GM18868 (cell line): ENCODE measurements at regions not wholly inside any gene's neighbourhood (a gene's known extent, or its start where the extent isn't known, plus 50 kb on each side); places are given as distances from the start of the nearest gene placed in this dataset.

Experiments used
- ATAC-seq: cut with Tn5 transposase; IDR thresholded peaks from one replicate; pipeline ENCODE4 v1.9.1; 2021; ENCODE audit warnings: mild to moderate bottlenecking, moderate library complexity; ENCODE audit not compliant: unreplicated experiment

GRCh38 chr15:45941367-45941766, 306.5 kb downstream of the SQOR start:
- no peak for ATAC-seq

DNA sequence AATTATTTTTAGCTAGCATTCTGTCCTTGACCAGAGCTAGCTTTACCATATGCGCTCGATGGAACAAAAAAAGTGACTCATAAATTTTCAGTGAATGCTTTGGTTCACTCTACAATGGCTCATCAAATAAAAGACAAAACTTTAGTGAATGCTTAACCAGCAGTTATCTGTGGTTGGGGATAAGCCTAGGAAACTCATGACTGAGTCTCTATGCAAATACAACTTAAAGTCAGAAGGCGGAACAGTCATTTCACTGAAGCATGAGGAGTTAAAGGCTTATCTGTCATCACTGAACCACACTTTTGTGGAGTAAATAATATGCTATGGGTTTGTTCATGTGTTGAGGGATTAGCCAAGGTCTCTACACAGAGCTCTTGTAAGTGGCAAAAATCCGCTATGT, 308.4 kb downstream of the SQOR start:
- ATAC-seq: no peak

DNA sequence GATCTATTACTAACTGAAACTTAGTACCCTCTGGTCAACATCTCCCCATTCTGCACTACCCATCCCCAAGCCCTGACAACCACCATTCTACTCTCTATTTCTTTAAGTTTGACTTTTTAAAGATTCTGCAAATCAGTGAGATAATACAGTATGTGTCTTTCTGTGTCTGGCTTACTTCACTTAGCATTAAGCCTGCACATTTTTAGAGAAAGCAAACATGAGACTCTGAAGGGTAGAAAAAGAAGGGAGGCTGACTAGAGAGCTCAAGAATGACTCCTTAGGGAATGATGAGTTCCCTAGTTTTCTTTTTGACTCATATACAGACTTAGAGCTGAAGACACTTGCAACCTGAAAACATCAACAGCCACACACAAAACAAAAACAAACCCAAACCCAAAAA, 311.3 kb downstream of the SQOR start:
- no peak for ATAC-seq

GRCh38 chr15:45948181-45948621, 313.4 kb downstream of the SQOR start:
- ATAC-seq: no peak

DNA sequence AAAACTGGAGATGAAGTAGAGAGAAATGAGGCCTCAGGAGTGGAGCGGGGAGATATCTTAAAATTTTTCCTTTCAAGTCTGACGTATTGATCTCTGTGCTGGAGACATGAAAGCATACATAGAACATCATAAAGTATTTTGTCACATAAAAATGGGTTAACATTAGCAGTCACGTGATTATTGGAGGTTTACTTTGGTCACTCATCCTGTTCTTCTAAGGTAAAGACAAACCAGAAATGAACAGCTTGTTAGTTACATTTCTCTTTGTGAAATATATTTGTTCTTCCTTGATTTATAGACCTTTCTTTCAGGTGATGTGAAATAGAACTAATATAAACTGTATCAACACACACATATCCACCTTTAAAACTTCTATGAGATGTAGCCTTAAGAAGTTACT, 324.1 kb downstream of the SQOR start:
- no peak for ATAC-seq

DNA sequence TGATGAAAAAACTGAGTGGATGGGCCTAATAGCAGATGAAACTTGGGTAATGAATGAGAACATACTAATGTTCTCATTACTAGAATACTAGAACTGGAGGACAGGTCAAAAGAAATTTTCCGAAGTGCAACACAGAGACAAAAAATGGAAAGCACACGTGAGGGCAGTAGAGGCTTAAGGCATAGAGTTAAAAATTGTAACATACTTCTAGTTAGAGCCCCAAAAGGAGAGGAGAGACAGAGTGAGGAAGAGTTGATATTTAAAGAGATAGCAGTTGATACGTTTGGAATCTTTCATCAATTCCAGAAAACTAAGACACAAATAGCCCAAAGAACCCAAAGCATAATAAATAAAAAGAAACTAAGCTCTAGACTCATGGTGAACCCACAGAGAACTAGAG, 327.9 kb downstream of the SQOR start:
- no peak for ATAC-seq

DNA sequence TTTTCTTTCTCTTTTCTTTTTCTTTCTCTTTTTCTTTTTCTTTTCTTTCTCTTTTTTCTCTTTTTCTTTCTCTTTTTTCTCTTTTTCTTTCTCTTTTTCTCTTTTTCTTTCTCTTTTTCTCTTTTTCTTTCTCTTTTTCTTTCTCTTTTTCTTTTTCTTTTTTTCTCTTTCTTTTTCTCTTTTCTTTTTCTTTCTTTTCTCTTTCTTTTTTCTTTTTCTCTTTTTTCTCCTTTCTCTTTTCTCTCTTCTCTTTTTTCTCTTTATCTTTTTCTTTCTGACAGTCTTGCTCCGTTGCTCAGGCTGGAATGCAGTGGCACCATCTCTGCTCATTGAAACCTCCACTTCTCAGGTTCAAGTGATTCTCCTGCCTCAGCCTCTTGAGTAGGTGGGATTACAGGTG, 335.7 kb downstream of the SQOR start:
- no peak for ATAC-seq

DNA sequence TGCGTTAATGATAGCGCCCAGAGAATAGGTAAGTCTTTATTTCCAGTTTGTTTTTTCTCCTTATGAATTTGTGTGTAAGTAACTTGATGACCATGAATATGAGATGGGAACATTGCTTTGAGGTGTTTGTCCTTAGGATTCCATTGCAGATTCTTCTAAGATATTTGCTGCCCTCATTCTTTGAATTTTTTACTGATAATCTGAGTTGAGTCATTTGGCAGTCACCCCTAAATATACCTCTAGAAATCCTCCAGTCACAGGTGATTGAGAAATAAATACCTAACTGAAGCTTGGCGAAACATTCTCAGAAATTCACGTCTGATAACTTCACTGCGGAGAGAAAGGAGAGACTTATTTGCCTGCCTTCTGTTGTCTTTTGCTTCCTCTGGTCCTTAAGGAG, 345.5 kb downstream of the SQOR start:
- ATAC-seq: no peak

DNA sequence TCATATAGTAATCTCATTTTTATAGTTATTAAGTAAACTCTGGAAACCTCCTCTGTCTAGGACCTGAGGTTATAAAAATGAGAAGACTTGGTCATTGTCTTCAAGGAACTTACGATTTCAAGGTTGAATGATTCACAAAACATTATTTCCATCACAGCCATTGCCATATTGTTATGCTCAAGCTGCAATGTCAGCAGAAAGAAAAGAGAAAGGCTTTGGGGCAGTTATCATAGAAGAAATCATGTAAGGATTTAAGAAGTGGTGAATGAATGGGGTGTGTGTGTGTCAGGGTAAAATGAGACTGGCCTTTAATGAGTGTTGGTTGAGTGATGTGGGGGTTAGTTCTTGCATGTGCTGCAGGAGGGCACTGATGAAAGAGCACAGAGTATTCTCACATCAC, 346.8 kb downstream of the SQOR start:
- ATAC-seq: no peak

- no peak for ATAC-seq
These were observed 357.0 kb downstream of the SQOR start for GRCh38 chr15:45991863-45992262.

GRCh38 chr15:45993072-45993471, 358.2 kb downstream of the SQOR start:
- no peak for ATAC-seq

DNA sequence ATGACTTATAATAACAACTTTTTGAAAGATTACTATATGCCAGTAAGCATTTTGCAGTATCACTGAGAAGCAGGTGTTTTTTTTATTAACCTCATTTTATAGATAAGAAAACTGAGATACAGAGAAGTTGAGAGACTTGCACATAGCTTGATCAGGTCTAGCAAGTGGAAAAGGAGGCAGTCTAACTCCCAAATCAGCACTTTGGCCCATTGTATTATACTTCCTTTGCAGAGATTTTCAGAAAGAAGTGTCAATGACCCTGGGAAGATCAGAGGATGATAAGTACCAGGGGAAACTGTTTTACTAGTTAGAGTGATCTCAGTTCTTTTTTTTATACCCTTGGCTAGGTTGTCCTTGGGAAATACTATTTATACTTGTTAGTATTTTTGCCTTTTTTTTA, 358.7 kb downstream of the SQOR start:
- no peak for ATAC-seq

GRCh38 chr15:45995800-45996199, 361.0 kb downstream of the SQOR start:
- ATAC-seq: no peak

DNA sequence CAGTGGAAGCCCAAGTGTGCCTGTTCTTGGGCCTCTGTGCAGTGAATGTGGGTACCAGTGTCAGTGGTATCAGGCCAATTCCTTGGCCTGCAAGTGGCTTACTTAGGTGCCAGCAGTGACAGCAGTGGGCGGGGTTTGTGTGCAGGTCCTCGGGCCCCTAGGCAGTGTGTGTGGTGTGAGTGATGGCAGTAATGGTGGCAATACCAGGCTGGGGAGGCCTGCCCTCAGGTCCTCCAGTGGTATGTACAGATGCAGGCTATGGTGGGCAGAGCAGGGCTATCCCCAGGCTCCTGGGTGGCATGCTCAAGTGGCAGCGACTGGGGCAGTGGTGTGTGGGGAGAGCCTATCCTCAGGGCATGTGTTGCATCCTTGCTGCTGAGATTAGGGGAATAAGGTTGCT, 379.7 kb downstream of the SQOR start:
- ATAC-seq: no peak

DNA sequence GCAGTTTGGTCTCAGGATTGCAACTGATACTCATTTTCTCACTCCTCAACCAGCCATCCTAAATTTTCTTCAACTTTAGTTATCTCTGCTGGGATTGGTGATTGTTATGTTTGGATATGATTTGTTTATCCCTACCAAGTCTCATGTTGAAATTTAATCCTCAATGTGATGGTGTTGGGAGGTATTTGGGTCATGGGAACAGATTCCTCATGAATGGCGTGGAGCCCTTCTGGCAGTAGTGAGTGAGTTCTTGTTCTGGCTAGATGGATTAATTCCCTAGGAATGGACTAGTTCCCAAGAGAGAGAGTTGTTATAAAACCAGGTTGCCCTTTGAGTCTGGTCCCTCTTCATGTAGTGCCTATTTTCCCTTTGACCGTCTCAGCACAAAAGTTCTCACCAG, 399.9 kb downstream of the SQOR start:
- ATAC-seq: no peak

DNA sequence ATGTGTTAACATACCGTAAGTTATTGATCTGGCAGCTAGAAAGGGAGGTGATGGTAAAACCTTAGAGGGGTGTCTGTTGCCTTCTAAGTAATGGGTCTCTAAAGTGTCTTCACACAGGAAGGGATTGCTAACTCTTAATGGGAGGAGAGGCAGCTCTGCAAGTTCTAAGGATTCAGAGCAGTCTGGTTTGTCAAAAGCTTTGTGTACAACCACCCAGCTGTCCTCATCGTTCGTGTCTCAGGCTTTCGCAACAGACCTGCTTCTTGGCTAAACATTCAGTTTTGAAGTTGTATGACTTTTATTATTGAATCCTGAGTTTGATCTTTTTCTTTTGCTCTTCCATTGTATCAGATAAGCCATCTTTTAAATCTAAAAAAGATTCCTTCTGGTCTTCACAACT, 404.9 kb downstream of the SQOR start:
- no peak for ATAC-seq

GRCh38 chr15:46041905-46042304, 407.1 kb downstream of the SQOR start:
- ATAC-seq: no peak

- ATAC-seq: no peak
These were observed 425.2 kb downstream of the SQOR start for GRCh38 chr15:46059921-46060594.

DNA sequence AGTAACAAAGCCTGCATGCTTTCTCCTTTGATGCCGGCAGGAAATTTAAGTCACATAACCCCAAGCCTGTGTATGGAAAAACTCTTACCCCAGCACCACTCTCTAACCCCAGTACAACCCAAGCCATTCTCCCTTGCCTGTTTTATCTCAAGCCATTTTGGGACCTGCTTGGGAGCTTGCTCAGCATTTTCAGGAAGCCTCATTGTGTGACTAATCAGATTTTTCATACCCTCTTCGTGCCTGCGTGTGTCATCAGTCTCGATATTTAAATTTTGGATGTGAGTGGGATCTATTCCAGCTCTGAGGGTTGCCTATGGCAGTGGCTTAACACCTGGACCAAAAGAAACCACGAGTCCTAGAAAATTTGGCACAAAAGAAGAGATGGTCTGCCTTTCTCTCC, 426.2 kb downstream of the SQOR start:
- ATAC-seq: no peak

GRCh38 chr15:46077220-46077619, 442.4 kb downstream of the SQOR start:
- no peak for ATAC-seq

GRCh38 chr15:46079046-46079445, 444.2 kb downstream of the SQOR start:
- ATAC-seq: no peak

- ATAC-seq: no peak
These were observed 445.2 kb downstream of the SQOR start for GRCh38 chr15:46080016-46080415.
